Keratinocyte (primary cell): ENCODE measurements at regions not wholly inside any gene's neighbourhood (a gene's known extent, or its start where the extent isn't known, plus 50 kb on each side); places are given as distances from the start of the nearest gene placed in this dataset.

Source experiments
- DNase-seq: peaks from one replicate; pipeline ENCODE4 v3.0.0-alpha.2; 2011; ENCODE audit warnings: low read depth, missing footprints, low spot score
- FAIRE-seq: peaks from 2 replicates; lab custom pipeline; 2011; peaks lifted over from hg19 to GRCh38; lab: Jason Lieb, UNC
- H2AFZ ChIP-seq: 2 replicates; pipeline ENCODE4 v1.6.0; 2012; ENCODE audit warnings: low read length, control low read depth, inconsistent platforms; ENCODE audit not compliant: control insufficient read depth
- H3K27ac ChIP-seq: 2 replicates; pipeline ENCODE4 v1.5.1; 2011; ENCODE audit warnings: low read length; ENCODE audit not compliant: control insufficient read depth, insufficient read depth
- H3K27me3 ChIP-seq: 3 replicates; pipeline ENCODE4 v1.6.0; 2011; ENCODE audit warnings: low read length; ENCODE audit not compliant: control insufficient read depth, insufficient read depth; ENCODE audit errors: extremely low read depth
- H3K36me3 ChIP-seq, 2 experiments: 2 replicates in 1 of 2; 3 replicates in 1 of 2; pipeline ENCODE4 v1.5.1; 2011; ENCODE audit warnings: low read length in 2 of 2, mild to moderate bottlenecking in 1 of 2; ENCODE audit not compliant: control insufficient read depth in 2 of 2, insufficient read depth in 2 of 2; ENCODE audit errors: extremely low read depth in 1 of 2
- H3K4me1 ChIP-seq: 3 replicates; pipeline ENCODE4 v1.5.1; 2011; ENCODE audit warnings: low read length; ENCODE audit not compliant: control insufficient read depth, insufficient read depth; ENCODE audit errors: extremely low read depth
- H3K4me2 ChIP-seq: 3 replicates; pipeline ENCODE4 v1.6.0; 2011; ENCODE audit warnings: low read depth, low read length; ENCODE audit not compliant: control insufficient read depth, insufficient read depth; ENCODE audit errors: extremely low read depth
- H3K4me3 ChIP-seq, 3 experiments: fragments of 200-600 bp in 1 of 3; sonication (generic) in 1 of 3; 2 replicates in 2 of 3; 3 replicates in 1 of 3; pipeline ENCODE4 v1.5.1; 2011 to 2016; ENCODE audit warnings: low read length in 3 of 3, mild to moderate bottlenecking in 3 of 3, control low read depth in 2 of 3, inconsistent platforms in 1 of 3, low read depth in 1 of 3, mixed read lengths in 1 of 3, mixed run types in 1 of 3, moderate library complexity in 1 of 3; ENCODE audit not compliant: control insufficient read depth in 2 of 3, insufficient read depth in 2 of 3; ENCODE audit errors: extremely low read depth in 1 of 3
- H3K79me2 ChIP-seq: 2 replicates; pipeline ENCODE4 v1.6.0; 2012; ENCODE audit warnings: low read length; ENCODE audit not compliant: control insufficient read depth, insufficient read depth
- H3K9ac ChIP-seq: 3 replicates; pipeline ENCODE4 v1.6.0; 2011; ENCODE audit warnings: low read length; ENCODE audit not compliant: control insufficient read depth, insufficient read depth; ENCODE audit errors: extremely low read depth
- H3K9me1 ChIP-seq: 3 replicates; pipeline ENCODE4 v1.6.0; 2011; ENCODE audit warnings: low read length; ENCODE audit not compliant: control insufficient read depth, insufficient read depth; ENCODE audit errors: extremely low read depth
- H3K9me3 ChIP-seq: 2 replicates; pipeline ENCODE4 v1.5.1; 2012; ENCODE audit warnings: low read depth, low read length; ENCODE audit not compliant: control insufficient read depth
- H4K20me1 ChIP-seq: 3 replicates; pipeline ENCODE4 v1.6.0; 2011; ENCODE audit warnings: low read length; ENCODE audit not compliant: control insufficient read depth, insufficient read depth; ENCODE audit errors: extremely low read depth
- CTCF ChIP-seq, 3 experiments: IDR thresholded peaks in 1 of 3; conservative IDR thresholded peaks in 1 of 3; optimal IDR thresholded peaks in 1 of 3; 2 replicates in 2 of 3; 3 replicates in 1 of 3; pipeline versions ENCODE3 to v1.5.1; 2011; ENCODE audit warnings: low read length in 3 of 3, mild to moderate bottlenecking in 3 of 3, moderate library complexity in 2 of 3, control low read depth in 1 of 3, inconsistent platforms in 1 of 3; ENCODE audit not compliant: insufficient read depth in 2 of 3; ENCODE audit errors: extremely low read depth in 1 of 3
- EZH2 ChIP-seq: IDR thresholded peaks from one replicate; pipeline ENCODE4 v1.6.1; 2012; ENCODE audit warnings: inconsistent platforms, mild to moderate bottlenecking, low read length, moderate library complexity
- dilution Hi-C: fragments of 300-500 bp; cut with MboI; formaldehyde crosslinking; loops from one replicate; pipeline ENCODE4 v1.7.0; 2020; ENCODE audit warnings: low sequenced_read_pairs; ENCODE audit not compliant: extremely low pct_ligation_motif_present

GRCh38 chr9:88623698-88624097 lies 88.7 kb downstream of the NXNL2 start:
- dilution Hi-C loops, result no loop called here
- no peaks in the 10 kb centered on the region for H4K20me1 ChIP-seq
- no peaks in the 10 kb centered on the region for H3K9me1 ChIP-seq
- H3K27me3 ChIP-seq, result no peaks in the 10 kb centered on the region
- no peaks in the 10 kb centered on the region for H3K79me2 ChIP-seq
- no peak overlapping the region for H3K9ac ChIP-seq
- H3K4me1 ChIP-seq, result no peaks in the 10 kb centered on the region
- TF ChIP-seq EZH2 (no peak), CTCF (optimal IDR thresholded peaks at IDR 0.05 in 1 of 3, IDR thresholded peaks at IDR 0.05 in 1 of 3, conservative IDR thresholded peaks at IDR 0.05 in 1 of 3; ENCODE audit: extremely low read depth in 1 of 3, insufficient read depth in 2 of 3, low read length in 3 of 3) (no peak)
- no peak overlapping the region for H3K4me3 ChIP-seq
- no peak overlapping the region for H2AFZ ChIP-seq
- H3K4me2 ChIP-seq, result no peak overlapping the region
- H3K9me3 ChIP-seq, result no peaks in the 10 kb centered on the region
- FAIRE-seq, result no peak
- no peak for DNase-seq
- no peak overlapping the region for H3K27ac ChIP-seq
- no peaks in the 10 kb centered on the region for H3K36me3 ChIP-seq

- Histone ChIP-seq H3K27me3 (no peaks in the 10 kb centered on the region), H3K27ac (no peak overlapping the region), H3K9me3 (no peaks in the 10 kb centered on the region), H4K20me1 (no peaks in the 10 kb centered on the region), H3K4me1 (no peaks in the 10 kb centered on the region), H3K9ac (no peak overlapping the region), H3K36me3 (no peaks in the 10 kb centered on the region), H3K4me3 (no peak overlapping the region), H2AFZ (no peak overlapping the region), H3K9me1 (no peaks in the 10 kb centered on the region), H3K79me2 (no peaks in the 10 kb centered on the region), H3K4me2 (no peak overlapping the region)
- TF ChIP-seq EZH2 (no peak), CTCF (optimal IDR thresholded peaks at IDR 0.05 in 1 of 3, IDR thresholded peaks at IDR 0.05 in 1 of 3, conservative IDR thresholded peaks at IDR 0.05 in 1 of 3; ENCODE audit: extremely low read depth in 1 of 3, insufficient read depth in 2 of 3, low read length in 3 of 3) (no peak)
- dilution Hi-C loops, result no loop called here
- FAIRE-seq, result no peak
- no peak for DNase-seq
These were observed 93.1 kb downstream of the NXNL2 start for GRCh38 chr9:88628114-88628513.
